ENCODE measurements at regions not wholly inside any gene's neighbourhood (a gene's known extent, or its start where the extent isn't known, plus 50 kb on each side); places are given as distances from the start of the nearest gene placed in this dataset.

GRCh38 chr3:56851966-56852884, 50.5 kb upstream of the ARHGEF3 start (continued):
- TF ChIP-seq MAFK (IDR thresholded peaks at IDR 0.05; ENCODE audit: low read depth, low read length) = no peak
